Common myeloid progenitor, CD34-positive (primary cell): ENCODE measurements at regions not wholly inside any gene's neighbourhood (a gene's known extent, or its start where the extent isn't known, plus 50 kb on each side); places are given as distances from the start of the nearest gene placed in this dataset.
A peak's percentile ranks its signal among the peaks of the same experiment; 100 is the strongest.

Experiments used
- CTCF ChIA-PET: fragments of 350-600 bp; sonication (Branson Sonifier 250); formaldehyde crosslinking; loops from one replicate; lab custom pipeline; 2021; ENCODE audit warnings: antibody characterized with exemption; lab: Charles Lee
- POLR2A ChIA-PET: fragments of 350-600 bp; sonication (Branson Sonifier 250); formaldehyde crosslinking; loops from one replicate; lab custom pipeline; 2021; ENCODE audit warnings: antibody characterized with exemption; lab: Charles Lee
- DNase-seq, 3 donors: peaks; one replicate each; pipeline versions ENCODE4 v3.0.0 to v3.0.0-alpha.2; 2013
- H3K27ac ChIP-seq, 2 experiments: 1 replicate in 1 of 2; 2 replicates in 1 of 2; pipeline ENCODE4 v1.7.0; 2013; ENCODE audit warnings: inconsistent platforms in 2 of 2, low read length in 2 of 2, mild to moderate bottlenecking in 2 of 2, low read depth in 1 of 2, moderate library complexity in 1 of 2; ENCODE audit not compliant: severe bottlenecking in 2 of 2, insufficient read depth in 1 of 2, poor library complexity in 1 of 2
- H3K27me3 ChIP-seq, 5 experiments: replicated peaks in 2 of 5; 1 replicate in 3 of 5; 2 replicates in 2 of 5; pipeline versions ENCODE4 v1.6.1 to v1.7.0; 2013; ENCODE audit warnings: low read length in 4 of 5, mild to moderate bottlenecking in 2 of 5, moderate library complexity in 2 of 5, inconsistent platforms in 1 of 5; ENCODE audit not compliant: insufficient read depth in 5 of 5, control insufficient read depth in 4 of 5
- H3K36me3 ChIP-seq, 4 experiments: 1 replicate in 2 of 4; 2 replicates in 2 of 4; pipeline versions ENCODE4 v1.6.1 to v1.7.0; 2013; ENCODE audit warnings: low read length in 3 of 4, control low read depth in 1 of 4, mild to moderate bottlenecking in 1 of 4; ENCODE audit not compliant: control insufficient read depth in 4 of 4, insufficient read depth in 4 of 4
- H3K4me1 ChIP-seq, 4 experiments: 1 replicate in 3 of 4; 2 replicates in 1 of 4; pipeline versions ENCODE4 v1.6.1 to v1.7.1; 2013; ENCODE audit warnings: low read length in 3 of 4, mild to moderate bottlenecking in 3 of 4, control low read depth in 1 of 4, inconsistent platforms in 1 of 4, moderate library complexity in 1 of 4; ENCODE audit not compliant: control insufficient read depth in 4 of 4, insufficient read depth in 4 of 4; ENCODE audit errors: control extremely low read depth in 1 of 4
- H3K4me3 ChIP-seq, 7 experiments: 1 replicate in 4 of 7; 2 replicates in 3 of 7; pipeline versions ENCODE4 v1.5.1 to v1.7.0; 2013; ENCODE audit warnings: mild to moderate bottlenecking in 7 of 7, low read length in 6 of 7, moderate library complexity in 6 of 7, inconsistent platforms in 2 of 7, low read depth in 2 of 7, control low read depth in 1 of 7; ENCODE audit not compliant: insufficient read depth in 4 of 7, control insufficient read depth in 1 of 7; ENCODE audit errors: extremely low read depth in 1 of 7
- H3K9me3 ChIP-seq, 5 experiments: 1 replicate in 4 of 5; 2 replicates in 1 of 5; pipeline versions ENCODE4 v1.6.1 to v1.7.1; 2013; ENCODE audit warnings: low read length in 4 of 5, mild to moderate bottlenecking in 2 of 5, inconsistent platforms in 1 of 5, low read depth in 1 of 5, moderate library complexity in 1 of 5; ENCODE audit not compliant: control insufficient read depth in 4 of 5, insufficient read depth in 2 of 5; ENCODE audit errors: control extremely low read depth in 1 of 5
- WGBS: methylation state at CpG from one replicate; pipeline ENCODE4 v1.1.5; 2013; ENCODE audit not compliant: insufficient coverage; 5-methylcytosine and 5-hydroxymethylcytosine counted together

GRCh38 chr6:156638581-156638980 lies 138.6 kb upstream of the ARID1B start:
- Histone ChIP-seq H3K4me3 (no peak overlapping the region), H3K27me3 (no peaks in the 10 kb centered on the region), H3K9me3 (peaks cover 0 to 3% (median 0%) of the 10 kb centered on the region in 5 experiments), H3K27ac (no peak overlapping the region), H3K4me1 (peaks cover 0 to 24% (median 8%) of the 10 kb centered on the region in 4 experiments), H3K36me3 (no peaks in the 10 kb centered on the region)
- WGBS: 100% methylated on average over 2 of the region's 2 CpGs
- CTCF ChIA-PET: interaction anchor here (0.5 kb wide), 1 partner anchor 15 kb away, joined by 3 read pairs; no protein-coding TSS in a partner anchor
- POLR2A ChIA-PET: no interaction called here
- DNase-seq: no peak

DNA sequence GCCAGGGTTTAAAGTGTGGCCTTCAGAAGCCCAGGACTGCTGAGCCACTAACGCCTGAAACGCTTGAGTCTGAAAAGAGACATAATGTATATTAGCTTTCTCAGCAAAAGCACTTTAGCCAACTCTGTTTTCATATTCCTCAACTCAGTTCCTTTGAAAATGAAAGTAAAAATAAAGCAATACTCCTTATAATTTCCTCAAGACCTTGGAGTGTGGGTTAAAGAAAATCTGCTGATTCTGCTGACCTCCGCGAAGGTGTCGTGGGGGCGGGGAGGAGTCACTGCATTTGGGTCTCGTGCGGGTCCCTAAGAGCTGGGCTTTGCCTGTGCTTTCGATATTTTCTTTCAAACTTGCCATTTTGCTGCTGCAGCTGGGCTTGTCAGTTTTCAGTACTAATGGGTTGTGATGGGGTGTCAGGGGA lies 142.2 kb upstream of the ARID1B start:
- Histone ChIP-seq H3K36me3 (no peaks in the 10 kb centered on the region), H3K27ac (no peak overlapping the region), H3K27me3 (no peaks in the 10 kb centered on the region), H3K4me1 (peaks cover 0 to 22% (median 8%) of the 10 kb centered on the region in 4 experiments), H3K4me3 (peak overlapping the region in 4 of 7 experiments; percentile 24 to 76 (median 56)), H3K9me3 (peaks cover 0 to 3% (median 0%) of the 10 kb centered on the region in 5 experiments)
- CTCF ChIA-PET: no interaction called here
- POLR2A ChIA-PET: no interaction called here
- WGBS: 20% methylated on average over 7 of the region's 9 CpGs
- DNase-seq: peak; percentile 22 to 50 (median 47)

DNA sequence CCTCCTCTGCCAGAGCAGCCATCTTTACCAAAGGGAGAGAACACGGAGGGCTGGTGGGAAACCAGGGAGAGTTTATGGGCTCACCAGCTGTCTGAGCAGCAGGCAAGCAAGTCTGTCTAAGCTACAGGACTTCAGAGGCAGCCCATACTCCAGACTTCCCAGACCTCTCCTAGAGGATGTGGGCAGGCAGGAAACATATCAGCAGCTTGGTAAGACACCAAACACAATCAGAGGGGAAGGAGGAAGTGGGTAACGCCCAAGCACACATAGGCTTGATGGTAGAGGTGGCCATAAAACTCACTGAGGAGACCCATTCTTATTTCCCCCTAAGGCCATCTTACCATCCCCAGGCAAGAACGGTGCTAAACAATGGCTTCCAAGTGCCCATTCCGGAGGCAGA lies 143.1 kb upstream of the ARID1B start:
- Histone ChIP-seq H3K36me3 (no peaks in the 10 kb centered on the region), H3K27ac (no peak overlapping the region), H3K9me3 (no peaks in the 10 kb centered on the region), H3K27me3 (no peaks in the 10 kb centered on the region), H3K4me3 (no peak overlapping the region), H3K4me1 (peaks cover 0 to 22% (median 8%) of the 10 kb centered on the region in 4 experiments)
- ChIA-PET CTCF (interaction anchor here (2.2 kb wide), 1 partner anchor 10 kb away, joined by 4 read pairs; no protein-coding TSS in a partner anchor), POLR2A (no interaction called here)
- 100% methylated on average over 2 of the region's 4 CpGs for WGBS
- DNase-seq: no peak

DNA sequence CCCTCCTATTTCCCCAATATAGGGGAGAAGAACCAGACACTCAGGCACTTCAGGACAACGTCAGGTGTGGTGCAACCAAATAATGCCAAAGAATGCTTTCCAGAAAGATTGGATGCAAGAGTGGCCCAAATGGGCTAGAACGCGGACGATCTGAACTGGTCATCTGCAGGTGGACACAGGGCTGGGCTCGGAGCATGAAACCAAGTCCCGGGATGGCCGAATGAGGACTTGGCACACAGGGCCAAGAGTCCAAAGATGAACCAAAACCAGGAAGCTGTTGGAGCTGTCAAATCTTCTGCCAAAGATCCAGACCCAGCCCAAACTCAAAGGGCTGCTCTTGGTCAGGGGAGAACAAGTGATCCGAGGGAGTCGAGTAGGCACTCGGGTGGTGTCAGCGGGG lies 143.9 kb upstream of the ARID1B start:
- WGBS: 97% methylated on average over 7 of the region's 11 CpGs
- Histone ChIP-seq H3K27ac (no peak overlapping the region), H3K36me3 (no peaks in the 10 kb centered on the region), H3K4me1 (peaks cover 0 to 22% (median 8%) of the 10 kb centered on the region in 4 experiments), H3K4me3 (no peak overlapping the region), H3K27me3 (no peaks in the 10 kb centered on the region), H3K9me3 (no peaks in the 10 kb centered on the region)
- ChIA-PET POLR2A (no interaction called here), CTCF (interaction anchor here (1.5 to 2.2 kb wide), 2 partner anchors 8 to 9 kb away, joined by 3 to 4 read pairs; no protein-coding TSS in a partner anchor)
- no peak for DNase-seq

DNA sequence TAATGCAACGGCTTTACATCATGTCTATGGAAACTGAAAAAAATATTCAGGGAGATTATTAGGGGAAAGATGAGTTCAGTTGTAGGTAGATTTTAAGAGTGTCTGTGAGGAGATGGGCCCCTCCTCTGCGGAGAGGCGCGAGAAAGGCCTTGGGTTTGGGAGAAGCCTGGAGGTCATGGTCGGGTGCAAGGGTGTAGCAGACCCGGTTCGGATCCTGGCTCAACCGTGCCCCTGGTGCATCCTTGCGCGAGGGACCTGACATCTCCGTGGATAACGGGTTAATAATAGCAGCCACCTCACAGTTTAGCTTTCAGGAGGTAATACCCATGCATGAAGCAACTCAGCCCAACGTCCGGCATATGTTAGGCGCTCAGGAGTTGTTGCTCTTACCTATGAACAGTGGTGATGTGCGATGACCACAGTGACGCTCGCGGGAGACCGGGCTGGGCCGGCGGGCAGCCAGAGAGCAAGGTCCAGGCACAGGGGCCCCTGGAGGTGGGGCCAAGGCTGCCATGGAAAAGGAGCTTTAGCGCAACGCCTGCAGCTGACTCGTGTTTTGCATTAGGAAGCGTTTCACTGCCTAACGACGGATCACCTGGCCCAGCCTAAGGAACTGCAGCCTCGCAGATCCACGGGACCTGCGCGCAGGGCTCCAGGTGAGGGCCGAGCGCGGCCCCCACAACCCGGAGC lies 146.4 kb upstream of the ARID1B start:
- H3K27ac ChIP-seq: no peak overlapping the region
- no peaks in the 10 kb centered on the region for H3K36me3 ChIP-seq
- peaks cover 0 to 22% (median 8%) of the 10 kb centered on the region in 4 experiments for H3K4me1 ChIP-seq
- no peaks in the 10 kb centered on the region for H3K9me3 ChIP-seq
- no peak overlapping the region for H3K4me3 ChIP-seq
- DNase-seq: no peak
- no peaks in the 10 kb centered on the region for H3K27me3 ChIP-seq
- WGBS: 99% methylated on average over 33 of the region's 36 CpGs
- POLR2A ChIA-PET: no interaction called here
- CTCF ChIA-PET: no interaction called here

DNA sequence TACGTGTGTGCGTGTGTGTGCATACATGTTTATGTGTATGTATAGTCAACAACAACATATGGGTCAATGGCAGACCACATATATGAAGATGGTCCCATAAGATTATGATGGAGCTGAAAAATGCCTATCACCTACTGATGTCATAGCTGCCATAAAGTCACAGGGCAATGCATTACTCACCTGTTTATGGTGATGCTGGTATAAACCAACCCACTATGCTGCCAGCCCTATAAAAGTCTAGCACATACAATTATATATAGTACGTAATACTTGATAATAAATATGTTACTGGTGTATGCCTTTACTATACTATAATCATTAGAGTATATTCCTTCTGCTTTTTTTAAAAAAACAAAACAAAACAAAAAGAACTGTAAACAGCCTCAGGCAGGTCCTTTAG lies 148.4 kb upstream of the ARID1B start:
- DNase-seq: no peak

GRCh38 chr6:156627524-156627923 lies 149.7 kb upstream of the ARID1B start:
- CTCF ChIA-PET: interaction anchor here (1.7 kb wide), 1 partner anchor 9 kb away, joined by 4 read pairs; no protein-coding TSS in a partner anchor
- POLR2A ChIA-PET: no interaction called here
- Histone ChIP-seq H3K27ac (no peak overlapping the region), H3K36me3 (no peaks in the 10 kb centered on the region), H3K4me1 (no peaks in the 10 kb centered on the region), H3K27me3 (no peaks in the 10 kb centered on the region), H3K9me3 (no peaks in the 10 kb centered on the region), H3K4me3 (no peak overlapping the region)
- WGBS: 100% methylated on average over 1 of the region's 1 CpG
- no peak for DNase-seq

More for the DNA sequence above, 148.4 kb upstream of the ARID1B start:
- no peaks in the 10 kb centered on the region for H3K27me3 ChIP-seq
- no peaks in the 10 kb centered on the region for H3K36me3 ChIP-seq
- H3K27ac ChIP-seq: no peak overlapping the region
- H3K9me3 ChIP-seq: no peaks in the 10 kb centered on the region
- ChIA-PET CTCF (no interaction called here), POLR2A (no interaction called here)
- peaks cover 0 to 4% (median under 1%) of the 10 kb centered on the region in 4 experiments for H3K4me1 ChIP-seq
- no peak overlapping the region for H3K4me3 ChIP-seq
- WGBS: 100% methylated on average over 2 of the region's 3 CpGs
